ENCODE measurements at regions not wholly inside any gene's neighbourhood (a gene's known extent, or its start where the extent isn't known, plus 50 kb on each side); places are given as distances from the start of the nearest gene placed in this dataset.

- TF ChIP-seq EZH2phosphoT487 (IDR thresholded peaks at IDR 0.05; ENCODE audit: borderline replicate concordance, low read length): no peak
- no peak for TF ChIP-seq CTCF (IDR thresholded peaks at IDR 0.05; ENCODE audit: low read depth, low read length, poor library complexity, severe bottlenecking)
- Histone ChIP-seq H3F3A (ENCODE audit: control insufficient read depth, insufficient read depth) (0 out of 2 replicates have a peak, but pooled peaks cover 3% of the 10 kb centered on the region), H3K9me2 (replicated peaks; ENCODE audit: control insufficient read depth, low read length) (no peaks in the 10 kb centered on the region), H3K4me1 (ENCODE audit: control insufficient read depth, low read length) (peaks cover 17% of the 10 kb centered on the region), H3K27me3 (ENCODE audit: control insufficient read depth, low read length) (peaks cover 12% of the 10 kb centered on the region; the same call in 1 of the 2 replicates), H3K4me2 (ENCODE audit: low read length) (no peak overlapping the region), H3K36me3 (ENCODE audit: control insufficient read depth, low read length) (no peaks in the 10 kb centered on the region), H4K20me1 (ENCODE audit: control insufficient read depth, insufficient read depth, low read depth, low read length) (no peaks in the 10 kb centered on the region), H3K4me3 (ENCODE audit: low read length) (no peak overlapping the region), H3K27ac (ENCODE audit: low read depth, low read length) (no peak overlapping the region), H3K9me3 (ENCODE audit: control insufficient read depth, insufficient read depth, low read length) (no peaks in the 10 kb centered on the region), H3K79me2 (ENCODE audit: control insufficient read depth, low read length) (no peaks in the 10 kb centered on the region)
Measured at GRCh38 chr9:129240581-129241211, 62.6 kb upstream of the IER5L start.

GRCh38 chr9:129239946-129240490 lies 62.0 kb upstream of the IER5L start:
- TF ChIP-seq EZH2phosphoT487 (IDR thresholded peaks at IDR 0.05; ENCODE audit: borderline replicate concordance, low read length): no peak
- no peak for TF ChIP-seq CTCF (IDR thresholded peaks at IDR 0.05; ENCODE audit: low read depth, low read length, poor library complexity, severe bottlenecking)
- Histone ChIP-seq H3K4me3 (ENCODE audit: low read length) (no peak overlapping the region), H3K4me2 (ENCODE audit: low read length) (no peak overlapping the region), H3K27me3 (ENCODE audit: control insufficient read depth, low read length) (peaks cover 12% of the 10 kb centered on the region; the same call in 1 of the 2 replicates), H3K79me2 (ENCODE audit: control insufficient read depth, low read length) (no peaks in the 10 kb centered on the region), H3K36me3 (ENCODE audit: control insufficient read depth, low read length) (no peaks in the 10 kb centered on the region), H3F3A (ENCODE audit: control insufficient read depth, insufficient read depth) (0 out of 2 replicates have a peak, but pooled peaks cover 3% of the 10 kb centered on the region), H3K27ac (ENCODE audit: low read depth, low read length) (no peak overlapping the region), H3K9me2 (replicated peaks; ENCODE audit: control insufficient read depth, low read length) (no peaks in the 10 kb centered on the region), H3K4me1 (ENCODE audit: control insufficient read depth, low read length) (peaks cover 23% of the 10 kb centered on the region), H3K9me3 (ENCODE audit: control insufficient read depth, insufficient read depth, low read length) (no peaks in the 10 kb centered on the region), H4K20me1 (ENCODE audit: control insufficient read depth, insufficient read depth, low read depth, low read length) (no peaks in the 10 kb centered on the region)

GRCh38 chr9:129237803-129238202 lies 59.7 kb upstream of the IER5L start:
- no peaks in the 10 kb centered on the region; the same call in 1 of the 2 replicates for H3K9me3 ChIP-seq (ENCODE audit: control insufficient read depth, insufficient read depth, low read length)
- H3K27ac ChIP-seq (ENCODE audit: low read depth, low read length): no peak overlapping the region

More at GRCh38 chr9:129237803-129238202, 59.7 kb upstream of the IER5L start:
- Histone ChIP-seq H3K4me3 (ENCODE audit: low read length) (no peak overlapping the region), H4K20me1 (ENCODE audit: control insufficient read depth, insufficient read depth, low read depth, low read length) (no peaks in the 10 kb centered on the region), H3F3A (ENCODE audit: control insufficient read depth, insufficient read depth) (0 out of 2 replicates have a peak, but pooled peaks cover 3% of the 10 kb centered on the region), H3K36me3 (ENCODE audit: control insufficient read depth, low read length) (no peaks in the 10 kb centered on the region), H3K4me1 (ENCODE audit: control insufficient read depth, low read length) (peaks cover 23% of the 10 kb centered on the region), H3K4me2 (ENCODE audit: low read length) (no peak overlapping the region), H3K79me2 (ENCODE audit: control insufficient read depth, low read length) (no peaks in the 10 kb centered on the region), H3K27me3 (ENCODE audit: control insufficient read depth, low read length) (peaks cover 12% of the 10 kb centered on the region; the same call in 1 of the 2 replicates), H3K9me2 (replicated peaks; ENCODE audit: control insufficient read depth, low read length) (no peaks in the 10 kb centered on the region)
- TF ChIP-seq EZH2phosphoT487 (IDR thresholded peaks at IDR 0.05; ENCODE audit: borderline replicate concordance, low read length) (no peak), CTCF (IDR thresholded peaks at IDR 0.05; ENCODE audit: low read depth, low read length, poor library complexity, severe bottlenecking) (no peak)

Measured in DOHH2 (cell line).